ENCODE measurements at regions not wholly inside any gene's neighbourhood (a gene's known extent, or its start where the extent isn't known, plus 50 kb on each side); places are given as distances from the start of the nearest gene placed in this dataset.

- intact Hi-C loops (cut with DNase I), result no loop called here
- no peak for DNase-seq (ENCODE audit: low spot score)
Measured at GRCh38 chr2:106041150-106041549, 153.0 kb downstream of the UXS1 start.

GRCh38 chr2:106039634-106040315, 154.3 kb downstream of the UXS1 start:
- intact Hi-C loops (cut with DNase I), result no loop called here
- no peak for DNase-seq (ENCODE audit: low spot score)

- no peak for DNase-seq (ENCODE audit: low spot score)
- intact Hi-C loops (cut with DNase I), result no loop called here
Measured at GRCh38 chr2:106038601-106039375, 155.3 kb downstream of the UXS1 start.

- intact Hi-C loops (cut with DNase I), result no loop called here
- DNase-seq (ENCODE audit: low spot score), result no peak
Measured at GRCh38 chr2:106037932-106038331, 156.2 kb downstream of the UXS1 start.

- DNase-seq (ENCODE audit: low spot score), result no peak
- intact Hi-C loops (cut with DNase I), result no loop called here
Measured at GRCh38 chr2:106037262-106037661, 156.8 kb downstream of the UXS1 start.

- intact Hi-C loops (cut with DNase I), result no loop called here
- DNase-seq (ENCODE audit: low spot score), result no peak
Measured at GRCh38 chr2:106034325-106034724, 159.8 kb downstream of the UXS1 start.

- intact Hi-C loops (cut with DNase I), result no loop called here
- DNase-seq (ENCODE audit: low spot score), result no peak
Measured at GRCh38 chr2:106032676-106033075, 161.4 kb downstream of the UXS1 start.

- intact Hi-C loops (cut with DNase I), result no loop called here
- DNase-seq (ENCODE audit: low spot score), result peak; percentile 78
Measured at GRCh38 chr2:106030287-106031268, 163.5 kb downstream of the UXS1 start.

GRCh38 chr2:106028192-106028591, 165.9 kb downstream of the UXS1 start:
- no peak for DNase-seq (ENCODE audit: low spot score)
- intact Hi-C loops (cut with DNase I), result no loop called here

- DNase-seq (ENCODE audit: low spot score), result no peak
- intact Hi-C loops (cut with DNase I), result no loop called here
Measured at GRCh38 chr2:106026271-106027190, 167.6 kb downstream of the UXS1 start.

- intact Hi-C loops (cut with DNase I), result no loop called here
- no peak for DNase-seq (ENCODE audit: low spot score)
Measured at GRCh38 chr2:106025796-106026195, 168.3 kb downstream of the UXS1 start.

- no peak for DNase-seq (ENCODE audit: low spot score)
- intact Hi-C loops (cut with DNase I), result no loop called here
Measured at GRCh38 chr2:106021662-106022028, 172.5 kb downstream of the UXS1 start.

GRCh38 chr2:106020821-106021661, 173.1 kb downstream of the UXS1 start:
- DNase-seq (ENCODE audit: low spot score), result no peak
- intact Hi-C loops (cut with DNase I), result no loop called here

GRCh38 chr2:106020032-106020431, 174.1 kb downstream of the UXS1 start:
- intact Hi-C loops (cut with DNase I), result no loop called here
- no peak for DNase-seq (ENCODE audit: low spot score)

- intact Hi-C loops (cut with DNase I), result no loop called here
- no peak for DNase-seq (ENCODE audit: low spot score)
Measured at GRCh38 chr2:106018141-106018540, 176.0 kb downstream of the UXS1 start.

- no peak for DNase-seq (ENCODE audit: low spot score)
- intact Hi-C loops (cut with DNase I), result no loop called here
Measured at GRCh38 chr2:106012591-106013347, 181.3 kb downstream of the UXS1 start.

- no peak for DNase-seq (ENCODE audit: low spot score)
- intact Hi-C loops (cut with DNase I), result no loop called here
Measured at GRCh38 chr2:106012001-106012590, 182.0 kb downstream of the UXS1 start.
